HFFc6 (cell line): ENCODE measurements at regions not wholly inside any gene's neighbourhood (a gene's known extent, or its start where the extent isn't known, plus 50 kb on each side); places are given as distances from the start of the nearest gene placed in this dataset.
A peak's percentile ranks its signal among the peaks of the same experiment; 100 is the strongest.

Source experiments
- DNase-seq: peaks from one replicate; pipeline ENCODE4 v3.0.0-alpha.2; 2018
- H3K27ac Mint-ChIP-seq: 2 replicates; pipeline ENCODE4 v1.8.0; 2020; ENCODE audit warnings: mild to moderate bottlenecking, mixed read lengths
- H3K27me3 Mint-ChIP-seq: 2 replicates; pipeline ENCODE4 v1.8.0; 2021; ENCODE audit warnings: mild to moderate bottlenecking, moderate library complexity, mixed read lengths; ENCODE audit not compliant: insufficient read depth
- H3K36me3 Mint-ChIP-seq: 2 replicates; pipeline ENCODE4 v1.8.0; 2021; ENCODE audit warnings: low read depth, mixed read lengths
- H3K4me1 Mint-ChIP-seq: 2 replicates; pipeline ENCODE4 v1.8.0; 2020; ENCODE audit warnings: low read depth, mixed read lengths
- H3K4me3 Mint-ChIP-seq: 2 replicates; pipeline ENCODE4 v1.8.0; 2020; ENCODE audit warnings: mild to moderate bottlenecking, moderate library complexity, mixed read lengths
- H3K9me3 Mint-ChIP-seq: 2 replicates; pipeline ENCODE4 v1.8.0; 2020; ENCODE audit warnings: mild to moderate bottlenecking, mixed read lengths
- CTCF ChIP-seq: fragments of 200-600 bp; sonication (generic); IDR thresholded peaks from 2 replicates; pipeline ENCODE4 v1.5.0; 2021; ENCODE audit warnings: antibody characterized with exemption, mild to moderate bottlenecking

GRCh38 chr16:80330150-80330549, 210.6 kb upstream of the DYNLRB2 start:
- Mint-ChIP-seq H3K4me3 (no peak overlapping the region), H3K27ac (no peak overlapping the region)

GRCh38 chr16:80327740-80328139, 213.1 kb upstream of the DYNLRB2 start:
- H3K4me1 Mint-ChIP-seq = no peaks in the 10 kb centered on the region
- H3K27me3 Mint-ChIP-seq = peaks cover 19% of the 10 kb centered on the region
- no peak for DNase-seq
- no peaks in the 10 kb centered on the region for H3K36me3 Mint-ChIP-seq
- H3K9me3 Mint-ChIP-seq = no peaks in the 10 kb centered on the region
- H3K4me3 Mint-ChIP-seq = no peak overlapping the region
- H3K27ac Mint-ChIP-seq = no peak overlapping the region
- TF ChIP-seq CTCF = no peak

More at GRCh38 chr16:80330150-80330549, 210.6 kb upstream of the DYNLRB2 start:
- TF ChIP-seq CTCF = no peak
- DNase-seq = no peak
- Mint-ChIP-seq H3K27me3 (peaks cover 19% of the 10 kb centered on the region), H3K36me3 (no peaks in the 10 kb centered on the region), H3K9me3 (no peaks in the 10 kb centered on the region), H3K4me1 (no peaks in the 10 kb centered on the region)

- no peak for TF ChIP-seq CTCF
- no peaks in the 10 kb centered on the region for H3K4me1 Mint-ChIP-seq
- peaks cover 19% of the 10 kb centered on the region for H3K27me3 Mint-ChIP-seq
- H3K36me3 Mint-ChIP-seq = no peaks in the 10 kb centered on the region
- no peaks in the 10 kb centered on the region for H3K9me3 Mint-ChIP-seq
- H3K4me3 Mint-ChIP-seq = no peak overlapping the region
- DNase-seq = no peak
- H3K27ac Mint-ChIP-seq = no peak overlapping the region
Measured at GRCh38 chr16:80324371-80324770, 216.4 kb upstream of the DYNLRB2 start.

GRCh38 chr16:80323808-80324195, 217.0 kb upstream of the DYNLRB2 start:
- DNase-seq = no peak
- Mint-ChIP-seq H3K9me3 (no peaks in the 10 kb centered on the region), H3K4me1 (no peaks in the 10 kb centered on the region), H3K27me3 (peaks cover 19% of the 10 kb centered on the region), H3K36me3 (no peaks in the 10 kb centered on the region), H3K4me3 (no peak overlapping the region), H3K27ac (no peak overlapping the region)
- no peak for TF ChIP-seq CTCF

GRCh38 chr16:80323187-80323807, 217.5 kb upstream of the DYNLRB2 start:
- no peak for DNase-seq
- Mint-ChIP-seq H3K4me1 (no peaks in the 10 kb centered on the region), H3K27ac (no peak overlapping the region), H3K9me3 (no peaks in the 10 kb centered on the region), H3K4me3 (no peak overlapping the region), H3K36me3 (no peaks in the 10 kb centered on the region), H3K27me3 (peaks cover 19% of the 10 kb centered on the region)
- no peak for TF ChIP-seq CTCF

- Mint-ChIP-seq H3K4me1 (no peaks in the 10 kb centered on the region), H3K27me3 (peaks cover 13% of the 10 kb centered on the region), H3K4me3 (no peak overlapping the region), H3K9me3 (no peaks in the 10 kb centered on the region), H3K27ac (no peak overlapping the region), H3K36me3 (no peaks in the 10 kb centered on the region)
- no peak for DNase-seq
- peak; percentile 58 for TF ChIP-seq CTCF
Measured at GRCh38 chr16:80319181-80319580, 221.6 kb upstream of the DYNLRB2 start.
